ENCODE measurements at regions not wholly inside any gene's neighbourhood (a gene's known extent, or its start where the extent isn't known, plus 50 kb on each side); places are given as distances from the start of the nearest gene placed in this dataset.
"Not testable (repeated sequence)": the region's sequence is repeated elsewhere in the genome, so short reads cannot be mapped to it uniquely, and the experiment has no call there.

DNA sequence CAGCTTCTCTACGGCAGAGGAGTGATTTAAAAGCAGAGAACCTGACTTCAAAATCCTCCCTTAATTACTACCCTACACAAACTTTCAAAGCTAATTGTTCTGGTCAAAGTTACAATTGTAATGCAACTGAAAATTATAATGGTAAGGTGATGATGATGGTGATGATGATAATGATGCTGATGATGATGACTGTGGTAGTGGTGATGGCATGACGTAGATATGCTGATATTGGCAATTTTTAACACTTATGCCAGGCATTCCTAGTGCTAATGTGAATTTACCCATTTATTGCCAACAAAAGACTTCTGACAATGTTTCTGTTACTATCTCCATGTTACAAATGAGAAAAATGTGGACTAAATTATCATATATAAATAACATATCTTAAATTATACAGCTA lies 1831.1 kb downstream of the LRRC4C start (continued):
- TF ChIP-seq HNF4A (conservative IDR thresholded peaks at IDR 0.05) (no peak), RAD21 (IDR thresholded peaks at IDR 0.05) (no peak), FOXA1 (IDR thresholded peaks at IDR 0.05) (no peak), CTCF (IDR thresholded peaks at IDR 0.05; ENCODE audit: low read depth, low read length, missing input control) (no peak), FOXA2 (IDR thresholded peaks at IDR 0.05) (no peak)

GRCh38 chr11:39620309-39620708 lies 1839.1 kb downstream of the LRRC4C start:
- H3K4me1 ChIP-seq (ENCODE audit: control insufficient read depth in 4 of 4, insufficient read depth in 4 of 4, low read length in 3 of 4); H3K9me3 ChIP-seq (ENCODE audit: control insufficient read depth in 4 of 4, low read length in 3 of 4); DNase-seq (ENCODE audit: low spot score); H3K36me3 ChIP-seq (ENCODE audit: control insufficient read depth in 4 of 4, insufficient read depth in 3 of 4, low read depth in 1 of 4, low read length in 3 of 4); H3K4me3 ChIP-seq (ENCODE audit: low read depth in 1 of 3, low read length in 3 of 3); H3K9ac ChIP-seq (ENCODE audit: low read depth in 1 of 2, low read length in 2 of 2); H3K27ac ChIP-seq (ENCODE audit: low read depth in 1 of 2, low read length in 2 of 2); H3K27me3 ChIP-seq (ENCODE audit: control insufficient read depth in 4 of 4, insufficient read depth in 4 of 4, low read length in 3 of 4): not testable (repeated sequence)
- WGBS: 71% methylated on average over 1 of the region's 3 CpGs

- Histone ChIP-seq H3K4me3 (ENCODE audit: low read depth in 1 of 3, low read length in 3 of 3) (no peak overlapping the region), H3K36me3 (ENCODE audit: control insufficient read depth in 4 of 4, insufficient read depth in 3 of 4, low read depth in 1 of 4, low read length in 3 of 4) (no peaks in the 10 kb centered on the region), H3K9me3 (ENCODE audit: control insufficient read depth in 4 of 4, low read length in 3 of 4) (no peaks in the 10 kb centered on the region), H3K27me3 (ENCODE audit: control insufficient read depth in 4 of 4, insufficient read depth in 4 of 4, low read length in 3 of 4) (no peaks in the 10 kb centered on the region), H3K27ac (ENCODE audit: low read depth in 1 of 2, low read length in 2 of 2) (no peak overlapping the region), H3K4me1 (ENCODE audit: control insufficient read depth in 4 of 4, insufficient read depth in 4 of 4, low read length in 3 of 4) (no peaks in the 10 kb centered on the region), H3K9ac (ENCODE audit: low read depth in 1 of 2, low read length in 2 of 2) (no peak overlapping the region)
- no peak for TF ChIP-seq JUND (IDR thresholded peaks at IDR 0.05)
- TF ChIP-seq, protein P1, sequence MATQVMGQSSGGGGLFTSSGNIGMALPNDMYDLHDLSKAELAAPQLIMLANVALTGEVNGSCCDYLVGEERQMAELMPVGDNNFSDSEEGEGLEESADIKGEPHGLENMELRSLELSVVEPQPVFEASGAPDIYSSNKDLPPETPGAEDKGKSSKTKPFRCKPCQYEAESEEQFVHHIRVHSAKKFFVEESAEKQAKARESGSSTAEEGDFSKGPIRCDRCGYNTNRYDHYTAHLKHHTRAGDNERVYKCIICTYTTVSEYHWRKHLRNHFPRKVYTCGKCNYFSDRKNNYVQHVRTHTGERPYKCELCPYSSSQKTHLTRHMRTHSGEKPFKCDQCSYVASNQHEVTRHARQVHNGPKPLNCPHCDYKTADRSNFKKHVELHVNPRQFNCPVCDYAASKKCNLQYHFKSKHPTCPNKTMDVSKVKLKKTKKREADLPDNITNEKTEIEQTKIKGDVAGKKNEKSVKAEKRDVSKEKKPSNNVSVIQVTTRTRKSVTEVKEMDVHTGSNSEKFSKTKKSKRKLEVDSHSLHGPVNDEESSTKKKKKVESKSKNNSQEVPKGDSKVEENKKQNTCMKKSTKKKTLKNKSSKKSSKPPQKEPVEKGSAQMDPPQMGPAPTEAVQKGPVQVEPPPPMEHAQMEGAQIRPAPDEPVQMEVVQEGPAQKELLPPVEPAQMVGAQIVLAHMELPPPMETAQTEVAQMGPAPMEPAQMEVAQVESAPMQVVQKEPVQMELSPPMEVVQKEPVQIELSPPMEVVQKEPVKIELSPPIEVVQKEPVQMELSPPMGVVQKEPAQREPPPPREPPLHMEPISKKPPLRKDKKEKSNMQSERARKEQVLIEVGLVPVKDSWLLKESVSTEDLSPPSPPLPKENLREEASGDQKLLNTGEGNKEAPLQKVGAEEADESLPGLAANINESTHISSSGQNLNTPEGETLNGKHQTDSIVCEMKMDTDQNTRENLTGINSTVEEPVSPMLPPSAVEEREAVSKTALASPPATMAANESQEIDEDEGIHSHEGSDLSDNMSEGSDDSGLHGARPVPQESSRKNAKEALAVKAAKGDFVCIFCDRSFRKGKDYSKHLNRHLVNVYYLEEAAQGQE (IDR thresholded peaks at IDR 0.05): no peak
- TF ChIP-seq YY1 (IDR thresholded peaks at IDR 0.05): no peak
- no peak for TF ChIP-seq FOXA2 (IDR thresholded peaks at IDR 0.05)
- no peak for TF ChIP-seq ATF3 (IDR thresholded peaks at IDR 0.05)
- no peak for TF ChIP-seq GABPA (IDR thresholded peaks at IDR 0.05 in 1 of 2, conservative IDR thresholded peaks at IDR 0.05 in 1 of 2)
- no peak for TF ChIP-seq EGR1 (IDR thresholded peaks at IDR 0.05; ENCODE audit: low read depth in 2 of 2)
- no peak for TF ChIP-seq RXRA (IDR thresholded peaks at IDR 0.05)
- TF ChIP-seq HNF4G (IDR thresholded peaks at IDR 0.05): no peak
- no peak for TF ChIP-seq MAX (IDR thresholded peaks at IDR 0.05)
- no peak for TF ChIP-seq CTCF (IDR thresholded peaks at IDR 0.05; ENCODE audit: low read depth, low read length, missing input control)
- no peak for TF ChIP-seq ZBTB33 (IDR thresholded peaks at IDR 0.05)
- no peak for TF ChIP-seq FOXA1 (IDR thresholded peaks at IDR 0.05)
- TF ChIP-seq NR2F2 (IDR thresholded peaks at IDR 0.05): no peak
- TF ChIP-seq RAD21 (IDR thresholded peaks at IDR 0.05): no peak
- 70% methylated on average over 2 of the region's 2 CpGs for WGBS
- no peak for DNase-seq (ENCODE audit: low spot score)
Measured at GRCh38 chr11:39617971-39618370, 1841.5 kb downstream of the LRRC4C start.

Measured in liver (tissue), 8 donors.